Heart right ventricle (tissue), 16 donors: ENCODE measurements at regions not wholly inside any gene's neighbourhood (a gene's known extent, or its start where the extent isn't known, plus 50 kb on each side); places are given as distances from the start of the nearest gene placed in this dataset.
"Not testable (repeated sequence)": the region's sequence is repeated elsewhere in the genome, so short reads cannot be mapped to it uniquely, and the experiment has no call there.

Experiments used
- ATAC-seq, 8 donors: fragments of 200-7000 bp; cut with Tn5 transposase; one replicate each; pipeline ENCODE4 v1.9.1; 2020; ENCODE audit warnings: mild to moderate bottlenecking in 8 of 8, moderate library complexity in 8 of 8, moderate number of reproducible peaks in 1 of 8
- DNase-seq, 2 donors: peaks; one replicate each; pipeline ENCODE4 v3.0.0-alpha.2; 2020
- H3K27ac ChIP-seq, 10 donors: fragments of 200-600 bp; sonication (generic) in 2 of 10; one replicate each; pipeline versions ENCODE4 v1.5.0 to v1.8.0; 2020 to 2022; ENCODE audit warnings: mild to moderate bottlenecking in 3 of 10
- H3K27me3 ChIP-seq, 7 donors: fragments of 200-600 bp; one replicate each; pipeline ENCODE4 v1.8.0; 2021 to 2022; ENCODE audit warnings: mild to moderate bottlenecking in 2 of 7
- H3K36me3 ChIP-seq, 9 donors: fragments of 200-600 bp; sonication (generic) in 1 of 9; one replicate each; pipeline versions ENCODE4 v1.5.0 to v1.8.0; 2020 to 2022; ENCODE audit warnings: mild to moderate bottlenecking in 2 of 9
- H3K4me1 ChIP-seq, 9 donors: fragments of 200-600 bp; sonication (generic) in 1 of 9; one replicate each; pipeline versions ENCODE4 v1.5.0 to v1.8.0; 2020 to 2022; ENCODE audit warnings: mild to moderate bottlenecking in 4 of 9
- H3K4me3 ChIP-seq, 10 donors: fragments of 200-600 bp; sonication (generic) in 2 of 10; one replicate each; pipeline versions ENCODE4 v1.5.0 to v1.8.0; 2020 to 2022; ENCODE audit warnings: mild to moderate bottlenecking in 7 of 10, moderate library complexity in 2 of 10
- H3K9me3 ChIP-seq, 11 donors: fragments of 200-600 bp in 10 of 11; sonication (generic) in 2 of 11; one replicate each; pipeline versions ENCODE4 v1.5.0 to v1.8.0; 2013 to 2022; ENCODE audit warnings: mild to moderate bottlenecking in 2 of 11, control low read depth in 1 of 11, moderate library complexity in 1 of 11
- CTCF ChIP-seq, 9 donors: fragments of 200-600 bp; sonication (generic) in 2 of 9; IDR thresholded peaks; one replicate each; pipeline versions ENCODE4 v1.5.0 to v1.8.0; 2021 to 2022; ENCODE audit warnings: antibody characterized with exemption in 9 of 9, mild to moderate bottlenecking in 5 of 9, moderate library complexity in 1 of 9
- WGBS, 2 donors: extraction: QIAGEN DNeasy Blood & Tissue Kit; methylation state at CpG; one replicate each; pipeline ENCODE4 v1.1.7; 2013; ENCODE audit warnings: inconsistent platforms in 1 of 2; 5-methylcytosine and 5-hydroxymethylcytosine counted together
- intact Hi-C, 10 donors: fragments of 100-400 bp; cut with DNase I; formaldehyde crosslinking; loops; one replicate each; pipeline versions ENCODE4 v1.11.1 to v1.14.2; 2022
- donor health status: Arrhythmogenic right ventricular cardiomyopathy.
- donor health status: ischemic (EF 13 %, LVEDD 7.1; RV severe dilation, severe dysfunction).
- donor health status: healthy with polysubstance abuse.
- donor health status: DM: no; HTN: yes; CAD: no.
- donor health status: DM: no; HTN: no; CAD: no.
- donor health status: ischemic (EF 25% LVEDD 6.9; RV normal size, moderate dysfunction).
- donor health status: ischemic (EF 25% LVEDD 5.7; RV mildly dilated, moderate dysfunction).
- donor health status: healthy.
- donor health status: DM: yes; HTN: yes; CAD: no.
- donor health status: Ischemic cardiomyopathy.
- donor health status: ischemic (EF 35%, LVEDD 5.7; RV mildly dilated, moderate dysfunction).
- donor health status: nonischemic (EF 11% LVEDD 7.7; RV severe dilation, severe dysfunction).
- donor health status: DM: yes; HTN: yes; CAD: no.
- donor health status: PGD.
- donor health status: ischemic (EF 29% LVEDD 5.4; RV normal size, mild dysfunction).
- donor health status: nonischemic (EF 23%, LVEDD 6.1; RV moderate dilation, normal function).

GRCh38 chr5:42066131-42066530, 141.1 kb downstream of the FBXO4 start:
- no peak for ATAC-seq
- Histone ChIP-seq H3K27ac (no peak overlapping the region), H3K4me1 (no peaks in the 10 kb centered on the region), H3K4me3 (no peak overlapping the region), H3K27me3 (peaks cover 0 to 5% (median 0%) of the 10 kb centered on the region in 7 donors), H3K36me3 (no peaks in the 10 kb centered on the region), H3K9me3 (no peaks in the 10 kb centered on the region)
- DNase-seq, result no peak
- no peak for TF ChIP-seq CTCF (IDR thresholded peaks at IDR 0.05)
- intact Hi-C loops, result no loop called here
- 70 to 73% methylated on average over 3 of the region's 3 CpGs for WGBS, 2 donors

GRCh38 chr5:42074353-42074752, 149.3 kb downstream of the FBXO4 start:
- Histone ChIP-seq H3K27me3 (peaks cover 0 to 5% (median 0%) of the 10 kb centered on the region in 7 donors), H3K4me1 (no peaks in the 10 kb centered on the region), H3K27ac (no peak overlapping the region), H3K4me3 (no peak overlapping the region), H3K9me3 (no peaks in the 10 kb centered on the region), H3K36me3 (no peaks in the 10 kb centered on the region)
- no peak for ATAC-seq
- TF ChIP-seq CTCF (IDR thresholded peaks at IDR 0.05), result no peak
- DNase-seq, result no peak
- intact Hi-C loops, result no loop called here
- WGBS, 2 donors, result 88 to 93% methylated on average over 1 of the region's 1 CpG

- Histone ChIP-seq H3K27ac (no peak overlapping the region), H3K4me1 (no peaks in the 10 kb centered on the region), H3K27me3 (no peaks in the 10 kb centered on the region), H3K36me3 (no peaks in the 10 kb centered on the region), H3K9me3 (no peaks in the 10 kb centered on the region), H3K4me3 (no peak overlapping the region)
- no peak for ATAC-seq
- no peak for TF ChIP-seq CTCF (IDR thresholded peaks at IDR 0.05)
- intact Hi-C loops, result no loop called here
- WGBS, 2 donors, result 71 to 76% methylated on average over 4 of the region's 4 CpGs
- no peak for DNase-seq
Measured at GRCh38 chr5:42089705-42090104, 164.6 kb downstream of the FBXO4 start.

- ATAC-seq (no peak), DNase-seq (no peak)
- H3K4me1 ChIP-seq, result no peaks in the 10 kb centered on the region
- no peaks in the 10 kb centered on the region for H3K36me3 ChIP-seq
- intact Hi-C loops, result no loop called here
- no peaks in the 10 kb centered on the region for H3K9me3 ChIP-seq
- H3K4me3 ChIP-seq, result no peak overlapping the region
- no peak overlapping the region for H3K27ac ChIP-seq
- no peak for TF ChIP-seq CTCF (IDR thresholded peaks at IDR 0.05)
- no peaks in the 10 kb centered on the region for H3K27me3 ChIP-seq
Measured at GRCh38 chr5:42090162-42090561, 165.1 kb downstream of the FBXO4 start.

GRCh38 chr5:42099846-42100245, 174.8 kb downstream of the FBXO4 start:
- intact Hi-C loops, H3K4me1 ChIP-seq, ATAC-seq, H3K27ac ChIP-seq, DNase-seq, H3K4me3 ChIP-seq, H3K27me3 ChIP-seq, H3K36me3 ChIP-seq: not testable (repeated sequence)
- H3K9me3 ChIP-seq, result peaks cover 0 to 16% (median 0%) of the 10 kb centered on the region in 11 donors
- 70 to 82% methylated on average over 5 of the region's 5 CpGs for WGBS, 2 donors
